ENCODE measurements at regions not wholly inside any gene's neighbourhood (a gene's known extent, or its start where the extent isn't known, plus 50 kb on each side); places are given as distances from the start of the nearest gene placed in this dataset.

- FAIRE-seq = no peak
- no peak for DNase-seq (ENCODE audit: insufficient read length, low spot score)
- no peak for TF ChIP-seq POLR2A (IDR thresholded peaks at IDR 0.05; ENCODE audit: low read depth, low read length)
These were observed 62.9 kb upstream of the TEAD1 start for GRCh38 chr11:12611352-12611751.

GRCh38 chr11:12617632-12618031, 56.6 kb upstream of the TEAD1 start:
- TF ChIP-seq POLR2A (IDR thresholded peaks at IDR 0.05; ENCODE audit: low read depth, low read length) = no peak
- DNase-seq (ENCODE audit: insufficient read length, low spot score) = no peak
- FAIRE-seq = no peak

GRCh38 chr11:12618743-12619540, 55.3 kb upstream of the TEAD1 start:
- no peak for TF ChIP-seq POLR2A (IDR thresholded peaks at IDR 0.05; ENCODE audit: low read depth, low read length)
- FAIRE-seq = no peak
- no peak for DNase-seq (ENCODE audit: insufficient read length, low spot score)

GRCh38 chr11:12623869-12624268, 50.4 kb upstream of the TEAD1 start:
- TF ChIP-seq POLR2A (IDR thresholded peaks at IDR 0.05; ENCODE audit: low read depth, low read length) = no peak
- DNase-seq (ENCODE audit: insufficient read length, low spot score) = no peak
- no peak for FAIRE-seq

Measured in H54 (cell line).